Fibroblast of lung (primary cell): ENCODE measurements at regions not wholly inside any gene's neighbourhood (a gene's known extent, or its start where the extent isn't known, plus 50 kb on each side); places are given as distances from the start of the nearest gene placed in this dataset.

ENCODE experiments used
- CTCF ChIP-seq, 2 donors: IDR thresholded peaks in 1 of 2; conservative IDR thresholded peaks in 1 of 2; 1 replicate in 1 of 2; 2 replicates in 1 of 2; pipeline ENCODE4 v1.5.1; 2011 to 2012; ENCODE audit warnings: low read length in 2 of 2, control low read depth in 1 of 2, inconsistent platforms in 1 of 2, low read depth in 1 of 2, mild to moderate bottlenecking in 1 of 2
- EZH2 ChIP-seq: IDR thresholded peaks from 2 replicates; pipeline ENCODE4 v1.5.1; 2012; ENCODE audit warnings: low read length, control low read depth, mild to moderate bottlenecking; ENCODE audit errors: missing control alignments

- no peak for TF ChIP-seq CTCF (conservative IDR thresholded peaks at IDR 0.05 in 1 of 2, IDR thresholded peaks at IDR 0.05 in 1 of 2; ENCODE audit: low read depth in 1 of 2, low read length in 2 of 2)
- TF ChIP-seq EZH2, result no peak
Measured at GRCh38 chr7:53806119-53806518, 736.1 kb upstream of the VSTM2A start.
